ENCODE measurements at regions not wholly inside any gene's neighbourhood (a gene's known extent, or its start where the extent isn't known, plus 50 kb on each side); places are given as distances from the start of the nearest gene placed in this dataset.

DNA sequence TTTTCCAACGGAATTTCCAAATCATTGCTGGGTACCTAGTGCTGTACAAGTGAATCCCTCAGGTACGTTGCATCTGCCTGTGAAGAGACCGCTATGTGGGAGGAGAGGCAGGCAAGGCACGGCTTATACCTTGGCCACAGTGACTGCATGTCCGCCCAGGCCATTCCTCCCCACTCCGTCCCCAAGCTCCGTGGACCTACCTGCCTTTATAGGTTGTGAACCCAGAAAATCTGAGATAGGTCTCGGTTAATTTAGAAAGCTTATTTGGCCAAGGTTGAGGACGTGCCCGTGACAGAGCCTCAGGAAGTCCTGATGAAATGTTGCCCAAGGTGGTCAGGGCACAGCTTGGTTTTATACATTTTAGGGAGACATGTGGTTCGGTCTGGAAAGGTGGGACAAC, 218.5 kb upstream of the TSHZ3 start:
- TF ChIP-seq ZFP3 (CRISPR knock-in tag; IDR thresholded peaks at IDR 0.05) (no peak), PATZ1 (CRISPR knock-in tag; IDR thresholded peaks at IDR 0.05; ENCODE audit: borderline replicate concordance) (no peak), ZNF565 (CRISPR knock-in tag; conservative IDR thresholded peaks at IDR 0.05; ENCODE audit: low read depth) (no peak), ZC3H10 (CRISPR knock-in tag; IDR thresholded peaks at IDR 0.05) (no peak), TCF4 (CRISPR knock-in tag; IDR thresholded peaks at IDR 0.05; ENCODE audit: borderline replicate concordance) (no peak), SNAI2 (CRISPR knock-in tag; IDR thresholded peaks at IDR 0.05) (no peak), ZNF8 (CRISPR knock-in tag; IDR thresholded peaks at IDR 0.05) (no peak), ESRRG (CRISPR knock-in tag; IDR thresholded peaks at IDR 0.05) (no peak), RARB (CRISPR knock-in tag; IDR thresholded peaks at IDR 0.05) (no peak)
- TF ChIP-seq, protein P1, sequence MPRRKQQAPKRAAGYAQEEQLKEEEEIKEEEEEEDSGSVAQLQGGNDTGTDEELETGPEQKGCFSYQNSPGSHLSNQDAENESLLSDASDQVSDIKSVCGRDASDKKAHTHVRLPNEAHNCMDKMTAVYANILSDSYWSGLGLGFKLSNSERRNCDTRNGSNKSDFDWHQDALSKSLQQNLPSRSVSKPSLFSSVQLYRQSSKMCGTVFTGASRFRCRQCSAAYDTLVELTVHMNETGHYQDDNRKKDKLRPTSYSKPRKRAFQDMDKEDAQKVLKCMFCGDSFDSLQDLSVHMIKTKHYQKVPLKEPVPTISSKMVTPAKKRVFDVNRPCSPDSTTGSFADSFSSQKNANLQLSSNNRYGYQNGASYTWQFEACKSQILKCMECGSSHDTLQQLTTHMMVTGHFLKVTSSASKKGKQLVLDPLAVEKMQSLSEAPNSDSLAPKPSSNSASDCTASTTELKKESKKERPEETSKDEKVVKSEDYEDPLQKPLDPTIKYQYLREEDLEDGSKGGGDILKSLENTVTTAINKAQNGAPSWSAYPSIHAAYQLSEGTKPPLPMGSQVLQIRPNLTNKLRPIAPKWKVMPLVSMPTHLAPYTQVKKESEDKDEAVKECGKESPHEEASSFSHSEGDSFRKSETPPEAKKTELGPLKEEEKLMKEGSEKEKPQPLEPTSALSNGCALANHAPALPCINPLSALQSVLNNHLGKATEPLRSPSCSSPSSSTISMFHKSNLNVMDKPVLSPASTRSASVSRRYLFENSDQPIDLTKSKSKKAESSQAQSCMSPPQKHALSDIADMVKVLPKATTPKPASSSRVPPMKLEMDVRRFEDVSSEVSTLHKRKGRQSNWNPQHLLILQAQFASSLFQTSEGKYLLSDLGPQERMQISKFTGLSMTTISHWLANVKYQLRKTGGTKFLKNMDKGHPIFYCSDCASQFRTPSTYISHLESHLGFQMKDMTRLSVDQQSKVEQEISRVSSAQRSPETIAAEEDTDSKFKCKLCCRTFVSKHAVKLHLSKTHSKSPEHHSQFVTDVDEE (CRISPR knock-in tag; IDR thresholded peaks at IDR 0.05) = no peak
- TF ChIP-seq, protein P2, sequence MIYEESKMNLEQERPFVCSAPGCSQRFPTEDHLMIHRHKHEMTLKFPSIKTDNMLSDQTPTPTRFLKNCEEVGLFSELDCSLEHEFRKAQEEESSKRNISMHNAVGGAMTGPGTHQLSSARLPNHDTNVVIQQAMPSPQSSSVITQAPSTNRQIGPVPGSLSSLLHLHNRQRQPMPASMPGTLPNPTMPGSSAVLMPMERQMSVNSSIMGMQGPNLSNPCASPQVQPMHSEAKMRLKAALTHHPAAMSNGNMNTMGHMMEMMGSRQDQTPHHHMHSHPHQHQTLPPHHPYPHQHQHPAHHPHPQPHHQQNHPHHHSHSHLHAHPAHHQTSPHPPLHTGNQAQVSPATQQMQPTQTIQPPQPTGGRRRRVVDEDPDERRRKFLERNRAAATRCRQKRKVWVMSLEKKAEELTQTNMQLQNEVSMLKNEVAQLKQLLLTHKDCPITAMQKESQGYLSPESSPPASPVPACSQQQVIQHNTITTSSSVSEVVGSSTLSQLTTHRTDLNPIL (CRISPR knock-in tag; IDR thresholded peaks at IDR 0.05; ENCODE audit: low read depth) = no peak
- TF ChIP-seq, protein P3, sequence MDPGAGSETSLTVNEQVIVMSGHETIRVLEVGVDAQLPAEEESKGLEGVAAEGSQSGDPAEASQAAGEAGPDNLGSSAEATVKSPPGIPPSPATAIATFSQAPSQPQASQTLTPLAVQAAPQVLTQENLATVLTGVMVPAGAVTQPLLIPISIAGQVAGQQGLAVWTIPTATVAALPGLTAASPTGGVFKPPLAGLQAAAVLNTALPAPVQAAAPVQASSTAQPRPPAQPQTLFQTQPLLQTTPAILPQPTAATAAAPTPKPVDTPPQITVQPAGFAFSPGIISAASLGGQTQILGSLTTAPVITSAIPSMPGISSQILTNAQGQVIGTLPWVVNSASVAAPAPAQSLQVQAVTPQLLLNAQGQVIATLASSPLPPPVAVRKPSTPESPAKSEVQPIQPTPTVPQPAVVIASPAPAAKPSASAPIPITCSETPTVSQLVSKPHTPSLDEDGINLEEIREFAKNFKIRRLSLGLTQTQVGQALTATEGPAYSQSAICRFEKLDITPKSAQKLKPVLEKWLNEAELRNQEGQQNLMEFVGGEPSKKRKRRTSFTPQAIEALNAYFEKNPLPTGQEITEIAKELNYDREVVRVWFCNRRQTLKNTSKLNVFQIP (CRISPR knock-in tag; IDR thresholded peaks at IDR 0.05; ENCODE audit: borderline replicate concordance, low read depth) = no peak
